ENCODE measurements at regions not wholly inside any gene's neighbourhood (a gene's known extent, or its start where the extent isn't known, plus 50 kb on each side); places are given as distances from the start of the nearest gene placed in this dataset.

DNA sequence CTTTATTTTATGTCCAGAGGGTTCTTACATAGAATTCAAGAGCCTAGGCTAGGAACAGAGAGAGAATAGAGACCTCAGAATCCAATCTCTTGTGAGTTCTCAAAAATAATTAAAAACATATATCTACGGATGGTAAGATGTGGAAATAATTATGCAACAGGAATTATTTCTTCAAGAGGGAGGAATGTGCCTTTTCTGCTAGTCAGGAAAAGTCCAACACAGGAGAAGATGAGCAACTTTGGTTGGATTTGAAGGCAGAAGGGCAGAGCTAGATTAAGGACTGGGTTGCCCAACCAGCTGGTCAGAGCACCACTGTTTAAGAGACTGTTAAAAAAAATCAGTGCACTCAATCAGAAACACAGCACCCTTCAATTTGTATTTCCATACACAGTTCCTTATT is 365.5 kb downstream of the ETNK1 start:
- TF ChIP-seq, protein P1, sequence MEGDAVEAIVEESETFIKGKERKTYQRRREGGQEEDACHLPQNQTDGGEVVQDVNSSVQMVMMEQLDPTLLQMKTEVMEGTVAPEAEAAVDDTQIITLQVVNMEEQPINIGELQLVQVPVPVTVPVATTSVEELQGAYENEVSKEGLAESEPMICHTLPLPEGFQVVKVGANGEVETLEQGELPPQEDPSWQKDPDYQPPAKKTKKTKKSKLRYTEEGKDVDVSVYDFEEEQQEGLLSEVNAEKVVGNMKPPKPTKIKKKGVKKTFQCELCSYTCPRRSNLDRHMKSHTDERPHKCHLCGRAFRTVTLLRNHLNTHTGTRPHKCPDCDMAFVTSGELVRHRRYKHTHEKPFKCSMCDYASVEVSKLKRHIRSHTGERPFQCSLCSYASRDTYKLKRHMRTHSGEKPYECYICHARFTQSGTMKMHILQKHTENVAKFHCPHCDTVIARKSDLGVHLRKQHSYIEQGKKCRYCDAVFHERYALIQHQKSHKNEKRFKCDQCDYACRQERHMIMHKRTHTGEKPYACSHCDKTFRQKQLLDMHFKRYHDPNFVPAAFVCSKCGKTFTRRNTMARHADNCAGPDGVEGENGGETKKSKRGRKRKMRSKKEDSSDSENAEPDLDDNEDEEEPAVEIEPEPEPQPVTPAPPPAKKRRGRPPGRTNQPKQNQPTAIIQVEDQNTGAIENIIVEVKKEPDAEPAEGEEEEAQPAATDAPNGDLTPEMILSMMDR (conservative IDR thresholded peaks at IDR 0.05 in 1 of 2, IDR thresholded peaks at IDR 0.05 in 1 of 2; ENCODE audit: low read depth in 1 of 2, low read length in 2 of 2): no peak
- TF ChIP-seq EZH2 (IDR thresholded peaks at IDR 0.05; ENCODE audit: low read length, missing control alignments): no peak
